Astrocyte (in vitro differentiated cells and primary cell): ENCODE measurements at regions not wholly inside any gene's neighbourhood (a gene's known extent, or its start where the extent isn't known, plus 50 kb on each side); places are given as distances from the start of the nearest gene placed in this dataset.

ENCODE experiments used
- EZH2 ChIP-seq: IDR thresholded peaks from 2 replicates; pipeline ENCODE4 v1.6.1; 2012; ENCODE audit warnings: mild to moderate bottlenecking, low read length, inconsistent platforms; ENCODE audit not compliant: insufficient read depth
- TF ChIP-seq, protein P1 (sequence below): IDR thresholded peaks from 2 replicates; pipeline ENCODE4 v1.5.1; 2011; ENCODE audit warnings: low read depth, mild to moderate bottlenecking, inconsistent platforms, low read length, moderate library complexity; ENCODE audit not compliant: insufficient read depth

DNA sequence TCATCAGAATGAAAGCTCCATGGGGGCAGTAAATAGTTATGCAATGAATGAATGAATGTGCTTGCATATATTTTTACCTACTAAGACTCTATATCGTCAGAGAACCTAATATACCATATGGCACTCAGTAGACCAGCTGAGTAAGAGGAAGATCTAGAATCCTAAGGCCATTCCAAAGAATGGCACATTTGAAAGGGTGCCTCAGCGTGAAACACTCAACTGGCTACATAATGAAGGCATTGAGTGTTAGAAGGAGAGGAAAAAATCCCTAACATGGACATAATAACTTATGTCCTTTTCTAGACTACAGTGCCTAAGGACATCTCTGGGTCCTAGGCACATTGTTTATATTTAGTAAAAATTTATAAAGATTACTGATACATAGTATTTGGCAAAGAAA is 61.7 kb upstream of the ARID2 start:
- TF ChIP-seq, protein P1, sequence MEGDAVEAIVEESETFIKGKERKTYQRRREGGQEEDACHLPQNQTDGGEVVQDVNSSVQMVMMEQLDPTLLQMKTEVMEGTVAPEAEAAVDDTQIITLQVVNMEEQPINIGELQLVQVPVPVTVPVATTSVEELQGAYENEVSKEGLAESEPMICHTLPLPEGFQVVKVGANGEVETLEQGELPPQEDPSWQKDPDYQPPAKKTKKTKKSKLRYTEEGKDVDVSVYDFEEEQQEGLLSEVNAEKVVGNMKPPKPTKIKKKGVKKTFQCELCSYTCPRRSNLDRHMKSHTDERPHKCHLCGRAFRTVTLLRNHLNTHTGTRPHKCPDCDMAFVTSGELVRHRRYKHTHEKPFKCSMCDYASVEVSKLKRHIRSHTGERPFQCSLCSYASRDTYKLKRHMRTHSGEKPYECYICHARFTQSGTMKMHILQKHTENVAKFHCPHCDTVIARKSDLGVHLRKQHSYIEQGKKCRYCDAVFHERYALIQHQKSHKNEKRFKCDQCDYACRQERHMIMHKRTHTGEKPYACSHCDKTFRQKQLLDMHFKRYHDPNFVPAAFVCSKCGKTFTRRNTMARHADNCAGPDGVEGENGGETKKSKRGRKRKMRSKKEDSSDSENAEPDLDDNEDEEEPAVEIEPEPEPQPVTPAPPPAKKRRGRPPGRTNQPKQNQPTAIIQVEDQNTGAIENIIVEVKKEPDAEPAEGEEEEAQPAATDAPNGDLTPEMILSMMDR: no peak
- no peak for TF ChIP-seq EZH2
